ENCODE measurements at regions not wholly inside any gene's neighbourhood (a gene's known extent, or its start where the extent isn't known, plus 50 kb on each side); places are given as distances from the start of the nearest gene placed in this dataset.

- Histone ChIP-seq H3K18ac (ENCODE audit: extremely low read depth, low read length) (no peak overlapping the region), H4K20me1 (replicated peaks in 1 of 2; ENCODE audit: control insufficient read depth in 1 of 2, insufficient read depth in 2 of 2, low read length in 2 of 2) (no peaks in the 10 kb centered on the region), H2BK20ac (ENCODE audit: low read length) (no peak overlapping the region), H3K9ac (replicated peaks in 1 of 4; ENCODE audit: extremely low read depth in 1 of 4, low read depth in 3 of 4, low read length in 3 of 4) (no peak overlapping the region), H3K4me1 (replicated peaks in 1 of 4; ENCODE audit: control insufficient read depth in 3 of 4, insufficient read depth in 4 of 4, low read length in 3 of 4) (no peaks in the 10 kb centered on the region), H3K27me3 (replicated peaks in 1 of 4; ENCODE audit: control insufficient read depth in 3 of 4, extremely low read depth in 1 of 4, insufficient read depth in 3 of 4, low read length in 3 of 4) (no peaks in the 10 kb centered on the region), H3K36me3 (ENCODE audit: control insufficient read depth in 2 of 4, insufficient read depth in 4 of 4, low read length in 3 of 4) (no peaks in the 10 kb centered on the region), H3K27ac (ENCODE audit: low read depth, low read length) (no peak overlapping the region), H4K8ac (ENCODE audit: extremely low read depth, insufficient read depth, low read length) (no peak overlapping the region), H2BK15ac (ENCODE audit: low read length) (no peak overlapping the region), H3K4me2 (ENCODE audit: insufficient read depth in 1 of 2, low read depth in 2 of 2, low read length in 2 of 2) (no peak overlapping the region), H4K91ac (replicated peaks; ENCODE audit: insufficient read length, low read length) (no peak overlapping the region), H2BK120ac (replicated peaks; ENCODE audit: low read depth, low read length) (no peak overlapping the region), H3K23me2 (ENCODE audit: low read depth, low read length) (no peaks in the 10 kb centered on the region; the same call in 1 of the 2 replicates), H2AFZ (ENCODE audit: low read length) (no peak overlapping the region), H3K79me1 (ENCODE audit: low read depth, low read length) (no peaks in the 10 kb centered on the region), H3K56ac (replicated peaks; ENCODE audit: insufficient read length, low read depth, low read length) (no peak overlapping the region), H3K9me3 (ENCODE audit: insufficient read depth in 2 of 2, low read depth in 1 of 2, low read length in 1 of 2) (no peaks in the 10 kb centered on the region), H3K4me3 (ENCODE audit: extremely low read depth in 1 of 4, insufficient read depth in 2 of 4, low read depth in 3 of 4, low read length in 4 of 4) (no peak overlapping the region), H2BK5ac (ENCODE audit: low read depth, low read length) (no peak overlapping the region), H3K14ac (ENCODE audit: insufficient read length) (no peak overlapping the region), H2AK5ac (ENCODE audit: low read depth, low read length) (no peak overlapping the region), H4K5ac (ENCODE audit: insufficient read length, low read depth, low read length) (no peak overlapping the region), H3K23ac (ENCODE audit: insufficient read length) (no peak overlapping the region), H3K79me2 (ENCODE audit: control insufficient read depth in 1 of 2, insufficient read depth in 2 of 2, low read length in 2 of 2) (no peaks in the 10 kb centered on the region), H3K4ac (replicated peaks; ENCODE audit: insufficient read length, low read depth, low read length) (no peak overlapping the region), H2BK12ac (ENCODE audit: low read depth, low read length) (no peak overlapping the region)
- POLR2A ChIA-PET (ENCODE audit: partially characterized antibody): no interaction called here
- DNase-seq (ENCODE audit: low read depth in 1 of 2, low spot score in 2 of 2): no peak
- no peak for FAIRE-seq
- CTCF ChIA-PET (ENCODE audit: partially characterized antibody): no interaction called here
- TF ChIP-seq SP2 (IDR thresholded peaks at IDR 0.05; ENCODE audit: low read length) (no peak), YY1 (IDR thresholded peaks at IDR 0.05; ENCODE audit: low read depth, low read length) (no peak)
- 93% methylated on average over 2 of the region's 2 CpGs; no CpG with 5 or more reads in 1 of the 2 experiments for WGBS, 2 experiments (ENCODE audit: extremely low coverage in 1 of 2, insufficient coverage in 1 of 2, insufficient read length in 1 of 2, insufficient replicate concordance in 2 of 2, low coverage in 1 of 2, low lambda C conversion rate in 2 of 2, missing lambda C conversion rate in 1 of 2)
Measured at GRCh38 chr16:77613095-77613494, 109.2 kb upstream of the NUDT7 start.

Data from H1 (cell line).